K562 (cell line): ENCODE measurements at regions not wholly inside any gene's neighbourhood (a gene's known extent, or its start where the extent isn't known, plus 50 kb on each side); places are given as distances from the start of the nearest gene placed in this dataset.

Experiments
- ATAC-seq: fragments of 200-7000 bp; cut with Tn5 transposase; 3 replicates; pipeline ENCODE4 v1.9.1; 2020; ENCODE audit warnings: moderate library complexity
- BruUV-seq: library from RNA; stranded (reverse); fragments of 400-500 nt; replicated peaks from 2 replicates; lab custom pipeline; 2021; lab: Mats Ljungman, UMichigan
- CTCF ChIA-PET: fragments of 300-600 bp; formaldehyde crosslinking; extraction: SDS; loops from one replicate; lab custom pipeline; 2021; ENCODE audit warnings: low intra/inter-chr PET ratio; lab: Yijun Ruan, JAX
- POLR2A ChIA-PET: fragments of 300-600, 350-650 bp; sonication (Branson Sonifier 250); formaldehyde crosslinking; extraction: SDS; loops from one replicate; lab custom pipeline; 2021; ENCODE audit warnings: antibody characterized with exemption, inconsistent platforms; lab: Yijun Ruan, JAX
- DNase-seq, 4 experiments: peaks; one replicate each; pipeline versions ENCODE4 v3.0.0 to v3.0.0-alpha.2; 2011 to 2018; ENCODE audit warnings: low spot score in 3 of 4, mixed read lengths in 3 of 4; ENCODE audit errors: extremely low read depth in 1 of 4
- FAIRE-seq: peaks from 2 replicates; lab custom pipeline; 2011; peaks lifted over from hg19 to GRCh38; lab: Jason Lieb, UNC
- H2AFZ ChIP-seq: 2 replicates; pipeline ENCODE4 v1.6.0; 2011; ENCODE audit warnings: low read depth, low read length, control low read depth, inconsistent platforms
- H3K27ac ChIP-seq: fragments of 200-600 bp; 3 replicates; pipeline ENCODE4 v1.8.0; 2011; ENCODE audit warnings: low read depth, mild to moderate bottlenecking, control low read depth, inconsistent platforms, low read length, moderate library complexity, mixed read lengths; ENCODE audit errors: extremely low read depth
- H3K27me3 ChIP-seq, 2 experiments: fragments of 300-600 bp in 1 of 2; 2 replicates in 1 of 2; 3 replicates in 1 of 2; pipeline versions ENCODE4 v1.6.0 to v1.8.0; 2011; ENCODE audit warnings: inconsistent platforms in 2 of 2, low read length in 2 of 2, mild to moderate bottlenecking in 1 of 2, mixed read lengths in 1 of 2, moderate library complexity in 1 of 2; ENCODE audit not compliant: control insufficient read depth in 2 of 2, insufficient read depth in 2 of 2
- H3K36me3 ChIP-seq: fragments of 300-600 bp; 3 replicates; pipeline ENCODE4 v1.8.0; 2011; ENCODE audit warnings: mild to moderate bottlenecking, low read length, inconsistent platforms; ENCODE audit not compliant: control insufficient read depth, insufficient read depth
- H3K4me1 ChIP-seq, 2 experiments: fragments of 200-600 bp in 1 of 2; replicated peaks in 1 of 2; 2 replicates in 1 of 2; 3 replicates in 1 of 2; pipeline versions ENCODE4 v1.5.1 to v1.8.0; 2011; ENCODE audit warnings: inconsistent platforms in 2 of 2, low read length in 2 of 2, mild to moderate bottlenecking in 1 of 2, mixed read lengths in 1 of 2, moderate library complexity in 1 of 2; ENCODE audit not compliant: control insufficient read depth in 2 of 2, insufficient read depth in 2 of 2
- H3K4me2 ChIP-seq: 2 replicates; pipeline ENCODE4 v1.6.1; 2011; ENCODE audit warnings: low read length, control low read depth, inconsistent platforms, mixed read lengths; ENCODE audit not compliant: insufficient read depth
- H3K4me3 ChIP-seq: fragments of 200-600 bp; sonication (generic), shearing (Covaris generic); 2 replicates; pipeline ENCODE4 v1.5.1; 2016; ENCODE audit warnings: control low read depth, inconsistent platforms
- H3K79me2 ChIP-seq: fragments of 200-600 bp; 3 replicates; pipeline ENCODE4 v1.8.0; 2011; ENCODE audit warnings: low read length, inconsistent platforms; ENCODE audit not compliant: control insufficient read depth, insufficient read depth
- H3K9ac ChIP-seq, 2 experiments: 2 replicates each; pipeline versions ENCODE4 v1.6.0 to v1.6.1; 2011; ENCODE audit warnings: low read depth in 2 of 2, low read length in 2 of 2, control low read depth in 1 of 2, inconsistent platforms in 1 of 2, mild to moderate bottlenecking in 1 of 2, mixed read lengths in 1 of 2; ENCODE audit not compliant: insufficient read depth in 1 of 2
- H3K9me1 ChIP-seq: one replicate; pipeline ENCODE4 v1.6.0; 2011; ENCODE audit warnings: inconsistent platforms, mild to moderate bottlenecking, low read length, moderate library complexity; ENCODE audit not compliant: control insufficient read depth, insufficient read depth
- H3K9me3 ChIP-seq: replicated peaks from 2 replicates; pipeline ENCODE4 v1.5.1; 2011; ENCODE audit warnings: low read depth, low read length, inconsistent platforms; ENCODE audit not compliant: control insufficient read depth, insufficient read depth
- H4K20me1 ChIP-seq: replicated peaks from 2 replicates; pipeline ENCODE4 v1.6.1; 2011; ENCODE audit warnings: low read length, inconsistent platforms, mixed read lengths; ENCODE audit not compliant: control insufficient read depth, insufficient read depth
- BACH1 ChIP-seq: fragments of 200-800 bp; sonication (Bioruptor generic); IDR thresholded peaks from 2 replicates; pipeline ENCODE4 v1.6.1; 2016; ENCODE audit warnings: missing genetic modification characterization, missing compliant biosample characterization
- CBFB ChIP-seq: sonication (generic); formaldehyde crosslinking; IDR thresholded peaks from 2 replicates; pipeline ENCODE4 v1.4.0; 2020; ENCODE audit warnings: mild to moderate bottlenecking, missing genetic modification reagents
- MXI1 ChIP-seq: IDR thresholded peaks from 2 replicates; pipeline ENCODE4 v1.6.1; 2011; ENCODE audit warnings: low read depth, mild to moderate bottlenecking, improper control_type of control experiment, low read length
- NFXL1 ChIP-seq: fragments of 450-650 bp; formaldehyde crosslinking; IDR thresholded peaks from 2 replicates; pipeline ENCODE4 v1.4.0; 2021; ENCODE audit warnings: mild to moderate bottlenecking
- TOE1 ChIP-seq, 2 experiments: fragments of 450-650 bp in 1 of 2; sonication (generic) in 1 of 2; formaldehyde crosslinking in 1 of 2; IDR thresholded peaks; 2 replicates each; pipeline versions ENCODE4 v1.7.1 to v1.8.0; 2016 to 2022; ENCODE audit warnings: borderline replicate concordance in 2 of 2, mild to moderate bottlenecking in 2 of 2, antibody characterized with exemption in 1 of 2, inconsistent platforms in 1 of 2, low read depth in 1 of 2, missing genetic modification reagents in 1 of 2, moderate library complexity in 1 of 2
- WGBS: fragments of 100-300 bp; shearing (Covaris generic); methylation state at CpG from one replicate; pipeline ENCODE4 v1.1.6; 2016; ENCODE audit warnings: low coverage, mixed read lengths; ENCODE audit not compliant: insufficient coverage; ENCODE audit errors: missing lambda C conversion rate; 5-methylcytosine and 5-hydroxymethylcytosine counted together
- in situ Hi-C: fragments of 300-500 bp; cut with MboI; formaldehyde crosslinking; loops from 4 replicates; pipeline ENCODE4 v1.15.0; 2018; ENCODE audit warnings: inconsistent platforms, mixed read lengths
- intact Hi-C: fragments of 100-400 bp; cut with micrococcal nuclease; formaldehyde crosslinking; loops from 2 replicates; pipeline ENCODE4 v1.14.2; 2022
- TF ChIP-seq, protein P1 (sequence below), 2 experiments: fragments of 450-650 bp; IDR thresholded peaks; 2 replicates each; pipeline ENCODE4 v1.6.1; 2018; ENCODE audit warnings: mild to moderate bottlenecking in 2 of 2, low read depth in 1 of 2; ENCODE audit not compliant: partially characterized antibody in 2 of 2
- TF ChIP-seq, protein P2 (sequence below): fragments of 250-450 bp; sonication (Bioruptor Pico); IDR thresholded peaks from 2 replicates; pipeline ENCODE4 v1.5.0; 2021; ENCODE audit warnings: mild to moderate bottlenecking, borderline replicate concordance
- TF ChIP-seq, protein P3 (sequence below): fragments of 450-650 bp; formaldehyde crosslinking; IDR thresholded peaks from 2 replicates; pipeline ENCODE4 v1.4.0; 2020; ENCODE audit warnings: mild to moderate bottlenecking, mixed read lengths

DNA sequence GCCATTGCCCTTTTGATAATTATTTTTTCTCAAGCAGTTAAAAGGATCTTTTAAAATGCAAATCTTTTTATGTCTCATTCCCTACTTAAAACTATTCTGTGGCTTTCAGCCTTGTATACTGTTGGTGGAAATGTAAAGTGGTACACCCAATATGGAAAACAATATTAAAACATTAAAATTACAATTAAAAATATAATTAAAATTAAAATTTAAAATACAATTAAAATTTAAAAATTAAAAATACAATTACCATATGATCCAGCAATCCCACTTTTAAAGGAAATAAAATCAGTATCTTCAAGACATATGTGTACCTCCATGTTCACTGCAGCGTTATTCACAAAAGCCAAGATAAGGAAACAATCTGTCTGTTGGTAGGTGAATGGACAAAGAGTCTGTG, 340.8 kb upstream of the TOM1L1 start:
- Histone ChIP-seq H3K4me3 (no peak overlapping the region), H3K9me1 (no peaks in the 10 kb centered on the region), H3K27me3 (no peaks in the 10 kb centered on the region), H3K4me2 (no peak overlapping the region), H3K79me2 (no peaks in the 10 kb centered on the region), H3K36me3 (no peaks in the 10 kb centered on the region), H4K20me1 (no peaks in the 10 kb centered on the region), H2AFZ (no peak overlapping the region), H3K9me3 (peaks cover 2% of the 10 kb centered on the region; the same call in 1 of the 2 replicates), H3K9ac (no peak overlapping the region), H3K27ac (no peak overlapping the region), H3K4me1 (no peaks in the 10 kb centered on the region)
- WGBS = 0% methylated on average over 1 of the region's 1 CpG
- ChIA-PET POLR2A (no interaction called here), CTCF (no interaction called here)
- BruUV-seq = no TSS peak
- FAIRE-seq = no peak
- in situ Hi-C loops (no loop called here), intact Hi-C loops (no loop called here)
- ATAC-seq = no peak
- TF ChIP-seq, protein P1, sequence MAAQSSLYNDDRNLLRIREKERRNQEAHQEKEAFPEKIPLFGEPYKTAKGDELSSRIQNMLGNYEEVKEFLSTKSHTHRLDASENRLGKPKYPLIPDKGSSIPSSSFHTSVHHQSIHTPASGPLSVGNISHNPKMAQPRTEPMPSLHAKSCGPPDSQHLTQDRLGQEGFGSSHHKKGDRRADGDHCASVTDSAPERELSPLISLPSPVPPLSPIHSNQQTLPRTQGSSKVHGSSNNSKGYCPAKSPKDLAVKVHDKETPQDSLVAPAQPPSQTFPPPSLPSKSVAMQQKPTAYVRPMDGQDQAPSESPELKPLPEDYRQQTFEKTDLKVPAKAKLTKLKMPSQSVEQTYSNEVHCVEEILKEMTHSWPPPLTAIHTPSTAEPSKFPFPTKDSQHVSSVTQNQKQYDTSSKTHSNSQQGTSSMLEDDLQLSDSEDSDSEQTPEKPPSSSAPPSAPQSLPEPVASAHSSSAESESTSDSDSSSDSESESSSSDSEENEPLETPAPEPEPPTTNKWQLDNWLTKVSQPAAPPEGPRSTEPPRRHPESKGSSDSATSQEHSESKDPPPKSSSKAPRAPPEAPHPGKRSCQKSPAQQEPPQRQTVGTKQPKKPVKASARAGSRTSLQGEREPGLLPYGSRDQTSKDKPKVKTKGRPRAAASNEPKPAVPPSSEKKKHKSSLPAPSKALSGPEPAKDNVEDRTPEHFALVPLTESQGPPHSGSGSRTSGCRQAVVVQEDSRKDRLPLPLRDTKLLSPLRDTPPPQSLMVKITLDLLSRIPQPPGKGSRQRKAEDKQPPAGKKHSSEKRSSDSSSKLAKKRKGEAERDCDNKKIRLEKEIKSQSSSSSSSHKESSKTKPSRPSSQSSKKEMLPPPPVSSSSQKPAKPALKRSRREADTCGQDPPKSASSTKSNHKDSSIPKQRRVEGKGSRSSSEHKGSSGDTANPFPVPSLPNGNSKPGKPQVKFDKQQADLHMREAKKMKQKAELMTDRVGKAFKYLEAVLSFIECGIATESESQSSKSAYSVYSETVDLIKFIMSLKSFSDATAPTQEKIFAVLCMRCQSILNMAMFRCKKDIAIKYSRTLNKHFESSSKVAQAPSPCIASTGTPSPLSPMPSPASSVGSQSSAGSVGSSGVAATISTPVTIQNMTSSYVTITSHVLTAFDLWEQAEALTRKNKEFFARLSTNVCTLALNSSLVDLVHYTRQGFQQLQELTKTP (IDR thresholded peaks at IDR 0.05; ENCODE audit: low read depth in 1 of 2, partially characterized antibody in 2 of 2) = no peak
- TF ChIP-seq, protein P2, sequence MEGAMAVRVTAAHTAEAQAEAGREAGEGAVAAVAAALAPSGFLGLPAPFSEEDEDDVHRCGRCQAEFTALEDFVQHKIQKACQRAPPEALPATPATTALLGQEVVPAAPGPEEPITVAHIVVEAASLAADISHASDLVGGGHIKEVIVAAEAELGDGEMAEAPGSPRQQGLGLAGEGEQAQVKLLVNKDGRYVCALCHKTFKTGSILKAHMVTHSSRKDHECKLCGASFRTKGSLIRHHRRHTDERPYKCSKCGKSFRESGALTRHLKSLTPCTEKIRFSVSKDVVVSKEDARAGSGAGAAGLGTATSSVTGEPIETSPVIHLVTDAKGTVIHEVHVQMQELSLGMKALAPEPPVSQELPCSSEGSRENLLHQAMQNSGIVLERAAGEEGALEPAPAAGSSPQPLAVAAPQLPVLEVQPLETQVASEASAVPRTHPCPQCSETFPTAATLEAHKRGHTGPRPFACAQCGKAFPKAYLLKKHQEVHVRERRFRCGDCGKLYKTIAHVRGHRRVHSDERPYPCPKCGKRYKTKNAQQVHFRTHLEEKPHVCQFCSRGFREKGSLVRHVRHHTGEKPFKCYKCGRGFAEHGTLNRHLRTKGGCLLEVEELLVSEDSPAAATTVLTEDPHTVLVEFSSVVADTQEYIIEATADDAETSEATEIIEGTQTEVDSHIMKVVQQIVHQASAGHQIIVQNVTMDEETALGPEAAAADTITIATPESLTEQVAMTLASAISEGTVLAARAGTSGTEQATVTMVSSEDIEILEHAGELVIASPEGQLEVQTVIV (CRISPR knock-in tag) = no peak
- TF ChIP-seq, protein P3, sequence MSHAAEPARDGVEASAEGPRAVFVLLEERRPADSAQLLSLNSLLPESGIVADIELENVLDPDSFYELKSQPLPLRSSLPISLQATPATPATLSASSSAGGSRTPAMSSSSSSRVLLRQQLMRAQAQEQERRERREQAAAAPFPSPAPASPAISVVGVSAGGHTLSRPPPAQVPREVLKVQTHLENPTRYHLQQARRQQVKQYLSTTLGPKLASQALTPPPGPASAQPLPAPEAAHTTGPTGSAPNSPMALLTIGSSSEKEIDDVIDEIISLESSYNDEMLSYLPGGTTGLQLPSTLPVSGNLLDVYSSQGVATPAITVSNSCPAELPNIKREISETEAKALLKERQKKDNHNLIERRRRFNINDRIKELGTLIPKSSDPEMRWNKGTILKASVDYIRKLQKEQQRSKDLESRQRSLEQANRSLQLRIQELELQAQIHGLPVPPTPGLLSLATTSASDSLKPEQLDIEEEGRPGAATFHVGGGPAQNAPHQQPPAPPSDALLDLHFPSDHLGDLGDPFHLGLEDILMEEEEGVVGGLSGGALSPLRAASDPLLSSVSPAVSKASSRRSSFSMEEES (CRISPR knock-in tag) = no peak
- TF ChIP-seq NFXL1 (no peak), BACH1 (tag) (no peak), CBFB (CRISPR knock-in tag) (no peak), TOE1 (IDR thresholded peaks at IDR 0.05; ENCODE audit: borderline replicate concordance) (no peak), TOE1 (CRISPR knock-in tag; IDR thresholded peaks at IDR 0.05; ENCODE audit: borderline replicate concordance, low read depth) (no peak), MXI1 (no peak)
- DNase-seq = no peak
